Cardiac muscle cell (in vitro differentiated cells and primary cell): ENCODE measurements at regions not wholly inside any gene's neighbourhood (a gene's known extent, or its start where the extent isn't known, plus 50 kb on each side); places are given as distances from the start of the nearest gene placed in this dataset.

Experiments used
- DNase-seq, 2 donors: peaks; one replicate each; pipeline versions ENCODE4 v3.0.0 to v3.0.0-alpha.2; 2010 to 2017; ENCODE audit warnings: low read depth in 1 of 2, low spot score in 1 of 2
- H3K27ac ChIP-seq: fragments of 200-600 bp; sonication (generic); 2 replicates; pipeline ENCODE4 v1.5.1; 2016
- H3K27me3 ChIP-seq: fragments of 200-600 bp; sonication (generic); 2 replicates; pipeline ENCODE4 v1.6.0; 2016; ENCODE audit warnings: control low read depth
- H3K36me3 ChIP-seq: fragments of 200-600 bp; sonication (generic); 2 replicates; pipeline ENCODE4 v1.5.1; 2016; ENCODE audit warnings: control low read depth
- H3K4me1 ChIP-seq: fragments of 200-600 bp; sonication (generic); 2 replicates; pipeline ENCODE4 v1.8.1; 2017; ENCODE audit warnings: low read depth, mild to moderate bottlenecking, mixed run types
- H3K4me3 ChIP-seq: fragments of 200-600 bp; sonication (generic); 2 replicates; pipeline ENCODE4 v1.5.1; 2016; ENCODE audit warnings: mild to moderate bottlenecking
- H3K9me3 ChIP-seq: fragments of 200-600 bp; sonication (generic); 2 replicates; pipeline ENCODE4 v1.5.1; 2017; ENCODE audit warnings: low read depth, mild to moderate bottlenecking, control low read depth
- CTCF ChIP-seq: IDR thresholded peaks from 2 replicates; pipeline ENCODE4 v1.5.1; 2012; ENCODE audit warnings: low read depth, mild to moderate bottlenecking, low read length

- no peak for TF ChIP-seq CTCF
- H3K4me3 ChIP-seq: no peak overlapping the region
- H3K9me3 ChIP-seq: no peaks in the 10 kb centered on the region
- no peaks in the 10 kb centered on the region for H3K36me3 ChIP-seq
- H3K27ac ChIP-seq: no peak overlapping the region
- DNase-seq: no peak
- no peaks in the 10 kb centered on the region for H3K27me3 ChIP-seq
- no peaks in the 10 kb centered on the region for H3K4me1 ChIP-seq
Observed at GRCh38 chr11:112899235-112900006, 61.8 kb upstream of the NCAM1 start.

GRCh38 chr11:112901924-112902323, 59.3 kb upstream of the NCAM1 start:
- Histone ChIP-seq H3K36me3 (no peaks in the 10 kb centered on the region), H3K27me3 (no peaks in the 10 kb centered on the region), H3K4me1 (no peaks in the 10 kb centered on the region), H3K4me3 (no peak overlapping the region), H3K9me3 (no peaks in the 10 kb centered on the region), H3K27ac (no peak overlapping the region)
- DNase-seq: no peak
- TF ChIP-seq CTCF: no peak

- H3K9me3 ChIP-seq: no peaks in the 10 kb centered on the region
- TF ChIP-seq CTCF: no peak
- H3K4me1 ChIP-seq: no peaks in the 10 kb centered on the region
- no peak overlapping the region for H3K4me3 ChIP-seq
- H3K27ac ChIP-seq: no peak overlapping the region
- DNase-seq: no peak
- H3K27me3 ChIP-seq: no peaks in the 10 kb centered on the region
- no peaks in the 10 kb centered on the region for H3K36me3 ChIP-seq
Observed at GRCh38 chr11:112902361-112903011, 58.7 kb upstream of the NCAM1 start.

GRCh38 chr11:112903340-112903739, 57.9 kb upstream of the NCAM1 start:
- H3K4me1 ChIP-seq: no peaks in the 10 kb centered on the region
- TF ChIP-seq CTCF: no peak
- no peaks in the 10 kb centered on the region for H3K27me3 ChIP-seq
- no peaks in the 10 kb centered on the region for H3K9me3 ChIP-seq
- DNase-seq: no peak
- H3K36me3 ChIP-seq: no peaks in the 10 kb centered on the region
- no peak overlapping the region for H3K27ac ChIP-seq
- no peak overlapping the region for H3K4me3 ChIP-seq

- Histone ChIP-seq H3K4me3 (no peak overlapping the region), H3K9me3 (no peaks in the 10 kb centered on the region), H3K4me1 (peaks cover 13% of the 10 kb centered on the region), H3K27ac (no peak overlapping the region), H3K27me3 (no peaks in the 10 kb centered on the region), H3K36me3 (no peaks in the 10 kb centered on the region)
- DNase-seq: no peak
- no peak for TF ChIP-seq CTCF
Observed at GRCh38 chr11:112911124-112911523, 50.1 kb upstream of the NCAM1 start.
